HEK293T (cell line): ENCODE measurements at regions not wholly inside any gene's neighbourhood (a gene's known extent, or its start where the extent isn't known, plus 50 kb on each side); places are given as distances from the start of the nearest gene placed in this dataset.

Experiments
- CTCF ChIA-PET: fragments of 350-600 bp; formaldehyde crosslinking; extraction: SDS; loops from one replicate; lab custom pipeline; 2021; ENCODE audit warnings: antibody characterized with exemption, inconsistent platforms; lab: Yijun Ruan, JAX
- POLR2A ChIA-PET: fragments of 350-600 bp; formaldehyde crosslinking; extraction: SDS; loops from one replicate; lab custom pipeline; 2020; ENCODE audit warnings: antibody characterized with exemption, inconsistent platforms; lab: Yijun Ruan, JAX
- DNase-seq: peaks from one replicate; pipeline ENCODE4 v3.0.0; 2012; ENCODE audit warnings: mixed read lengths; ENCODE audit errors: extremely low spot score
- ARNT ChIP-seq: fragments of 450-650 bp; IDR thresholded peaks from 2 replicates; pipeline ENCODE4 v1.6.1; 2017; ENCODE audit warnings: mild to moderate bottlenecking
- BHLHE40 ChIP-seq: fragments of 450-650 bp; IDR thresholded peaks from 2 replicates; pipeline ENCODE4 v1.6.1; 2016; ENCODE audit warnings: mild to moderate bottlenecking, moderate library complexity, borderline replicate concordance
- CTBP1 ChIP-seq: fragments of 450-650 bp; IDR thresholded peaks from 2 replicates; pipeline ENCODE4 v1.6.1; 2016; ENCODE audit warnings: borderline replicate concordance
- ELF4 ChIP-seq: fragments of 450-650 bp; IDR thresholded peaks from 2 replicates; pipeline ENCODE4 v1.6.1; 2017; ENCODE audit warnings: antibody characterized with exemption
- FOXA1 ChIP-seq: fragments of 450-650 bp; IDR thresholded peaks from 2 replicates; pipeline ENCODE4 v1.6.1; 2016; ENCODE audit warnings: mild to moderate bottlenecking
- FOXK2 ChIP-seq: fragments of 450-650 bp; IDR thresholded peaks from 2 replicates; pipeline ENCODE4 v1.6.1; 2016; ENCODE audit warnings: mild to moderate bottlenecking
- FOXM1 ChIP-seq: fragments of 450-650 bp; IDR thresholded peaks from 2 replicates; pipeline ENCODE4 v1.6.1; 2017; ENCODE audit warnings: mild to moderate bottlenecking, borderline replicate concordance
- HDGF ChIP-seq: fragments of 450-650 bp; IDR thresholded peaks from 2 replicates; pipeline ENCODE4 v1.6.1; 2017; ENCODE audit warnings: antibody characterized with exemption, borderline replicate concordance
- L3MBTL2 ChIP-seq: fragments of 450-650 bp; conservative IDR thresholded peaks from 2 replicates; pipeline ENCODE4 v1.6.1; 2016; ENCODE audit warnings: mild to moderate bottlenecking
- LEF1 ChIP-seq: fragments of 450-650 bp; IDR thresholded peaks from 2 replicates; pipeline ENCODE4 v1.6.1; 2017; ENCODE audit warnings: mild to moderate bottlenecking, borderline replicate concordance
- NFRKB ChIP-seq: fragments of 450-650 bp; IDR thresholded peaks from 2 replicates; pipeline ENCODE4 v1.6.1; 2016; ENCODE audit warnings: mild to moderate bottlenecking, moderate library complexity
- SP1 ChIP-seq: fragments of 450-650 bp; IDR thresholded peaks from 2 replicates; pipeline ENCODE4 v1.6.1; 2017
- SUZ12 ChIP-seq: fragments of 450-650 bp; IDR thresholded peaks from 2 replicates; pipeline ENCODE4 v1.6.1; 2016; ENCODE audit warnings: mild to moderate bottlenecking
- TARDBP ChIP-seq: fragments of 450-650 bp; IDR thresholded peaks from 2 replicates; pipeline ENCODE4 v1.6.1; 2016
- ZNF384 ChIP-seq: fragments of 450-650 bp; IDR thresholded peaks from 2 replicates; pipeline ENCODE4 v1.6.1; 2016
- TF ChIP-seq, protein P1 (sequence below): fragments of 450-650 bp; IDR thresholded peaks from 2 replicates; pipeline ENCODE4 v1.6.1; 2016

DNA sequence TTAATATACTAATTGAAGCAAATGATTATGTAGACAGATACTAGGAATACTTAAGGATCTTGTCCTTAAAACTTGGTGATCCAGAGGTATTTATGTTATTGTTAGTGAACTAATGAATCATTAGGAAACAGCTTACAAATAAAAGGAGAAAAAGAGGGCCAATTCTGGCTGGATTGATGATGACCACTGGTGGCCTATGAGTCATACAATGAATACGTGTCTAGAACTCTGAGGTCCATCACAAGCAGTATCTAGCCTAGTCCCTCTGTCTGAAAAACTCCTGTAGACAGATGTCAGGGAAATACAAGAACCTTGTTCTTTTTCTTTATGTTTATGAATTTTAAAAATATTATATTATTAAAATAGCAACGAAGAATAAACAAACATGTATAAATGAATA is 51.7 kb upstream of the RTL1 start:
- no peak for TF ChIP-seq LEF1
- no peak for TF ChIP-seq TARDBP
- TF ChIP-seq CTBP1 = no peak
- no peak for TF ChIP-seq BHLHE40
- no peak for TF ChIP-seq FOXM1
- TF ChIP-seq FOXA1 = no peak
- TF ChIP-seq FOXK2 = no peak
- TF ChIP-seq ELF4 = no peak
- TF ChIP-seq L3MBTL2 = no peak
- no peak for TF ChIP-seq ARNT
- TF ChIP-seq SP1 = no peak
- TF ChIP-seq, protein P1, sequence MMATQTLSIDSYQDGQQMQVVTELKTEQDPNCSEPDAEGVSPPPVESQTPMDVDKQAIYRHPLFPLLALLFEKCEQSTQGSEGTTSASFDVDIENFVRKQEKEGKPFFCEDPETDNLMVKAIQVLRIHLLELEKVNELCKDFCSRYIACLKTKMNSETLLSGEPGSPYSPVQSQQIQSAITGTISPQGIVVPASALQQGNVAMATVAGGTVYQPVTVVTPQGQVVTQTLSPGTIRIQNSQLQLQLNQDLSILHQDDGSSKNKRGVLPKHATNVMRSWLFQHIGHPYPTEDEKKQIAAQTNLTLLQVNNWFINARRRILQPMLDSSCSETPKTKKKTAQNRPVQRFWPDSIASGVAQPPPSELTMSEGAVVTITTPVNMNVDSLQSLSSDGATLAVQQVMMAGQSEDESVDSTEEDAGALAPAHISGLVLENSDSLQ = no peak
- no peak for TF ChIP-seq HDGF
- no peak for TF ChIP-seq SUZ12
- no peak for TF ChIP-seq ZNF384
- no peak for TF ChIP-seq NFRKB
- POLR2A ChIA-PET = no interaction called here
- CTCF ChIA-PET = no interaction called here
- no peak for DNase-seq

DNA sequence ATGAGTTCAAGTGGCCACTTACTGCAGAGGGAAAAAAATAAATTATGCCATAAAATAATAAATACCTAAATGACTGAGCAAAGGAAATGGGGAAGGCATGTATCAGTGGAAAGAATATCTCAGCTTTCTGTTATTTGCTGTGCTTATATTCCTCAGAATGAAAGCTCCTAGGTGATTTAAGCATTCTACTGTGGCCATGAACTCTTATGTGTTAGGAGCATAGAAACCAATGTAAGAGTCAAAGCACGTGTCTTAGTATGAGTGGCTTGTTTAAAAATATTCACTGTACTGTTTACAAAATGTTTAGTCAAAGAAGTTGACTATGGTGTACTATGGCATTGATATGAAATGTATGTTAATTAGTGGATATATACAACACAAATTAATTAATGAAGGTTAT is 59.0 kb upstream of the RTL1 start:
- ChIA-PET POLR2A (no interaction called here), CTCF (no interaction called here)
- TF ChIP-seq ZNF384 (no peak), FOXA1 (no peak), FOXM1 (no peak), ELF4 (no peak), CTBP1 (no peak), FOXK2 (no peak), ARNT (no peak), SP1 (no peak), L3MBTL2 (no peak), SUZ12 (no peak), HDGF (no peak), LEF1 (no peak), NFRKB (no peak), BHLHE40 (no peak)
- TF ChIP-seq, protein P1 = no peak
- DNase-seq = no peak

DNA sequence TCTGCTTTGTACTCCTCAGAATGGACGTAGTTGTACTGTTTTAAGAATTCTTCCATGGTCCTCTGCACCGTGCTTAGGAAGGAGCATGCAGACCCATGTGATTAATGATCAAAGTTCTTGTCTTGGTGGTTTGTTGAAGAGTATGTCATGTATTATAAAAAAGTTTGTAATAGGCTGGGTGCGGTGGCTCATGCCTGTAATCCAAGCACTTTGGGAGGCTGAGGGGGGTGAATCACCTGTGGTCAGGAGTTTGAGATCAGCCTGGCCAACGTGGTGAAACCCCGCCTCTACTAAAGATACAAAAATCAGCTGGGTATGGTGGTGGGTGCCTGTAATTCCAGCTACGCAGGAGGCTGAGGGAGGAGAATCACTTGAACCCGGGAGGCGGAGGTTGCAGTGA is 61.8 kb upstream of the RTL1 start:
- TF ChIP-seq SP1 = no peak
- no peak for TF ChIP-seq BHLHE40
- no peak for TF ChIP-seq HDGF
- no peak for TF ChIP-seq NFRKB
- no peak for TF ChIP-seq ARNT
- no peak for TF ChIP-seq ELF4
- TF ChIP-seq LEF1 = no peak
- no peak for TF ChIP-seq FOXM1
- TF ChIP-seq FOXK2 = no peak
- TF ChIP-seq FOXA1 = no peak
- CTCF ChIA-PET = no interaction called here
- DNase-seq = no peak
- POLR2A ChIA-PET = no interaction called here

DNA sequence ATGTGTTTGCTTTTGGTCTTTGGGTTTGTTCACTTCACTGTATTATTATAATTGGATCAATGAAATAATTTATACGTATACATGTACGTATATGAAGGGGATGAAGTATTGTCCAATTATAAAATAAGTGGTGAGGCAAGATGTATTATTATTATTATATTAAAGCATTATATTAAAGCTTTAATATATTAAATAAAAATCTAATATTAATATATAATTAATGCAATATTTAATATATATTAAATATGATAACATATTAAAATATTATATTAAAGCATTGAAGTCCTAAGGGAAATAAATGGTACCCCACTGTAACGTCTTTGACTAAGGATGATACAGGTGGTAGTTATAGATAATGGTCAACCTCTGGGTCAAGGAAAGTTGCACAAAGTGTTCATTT is 63.7 kb upstream of the RTL1 start:
- ChIA-PET POLR2A (no interaction called here), CTCF (no interaction called here)
- no peak for DNase-seq

DNA sequence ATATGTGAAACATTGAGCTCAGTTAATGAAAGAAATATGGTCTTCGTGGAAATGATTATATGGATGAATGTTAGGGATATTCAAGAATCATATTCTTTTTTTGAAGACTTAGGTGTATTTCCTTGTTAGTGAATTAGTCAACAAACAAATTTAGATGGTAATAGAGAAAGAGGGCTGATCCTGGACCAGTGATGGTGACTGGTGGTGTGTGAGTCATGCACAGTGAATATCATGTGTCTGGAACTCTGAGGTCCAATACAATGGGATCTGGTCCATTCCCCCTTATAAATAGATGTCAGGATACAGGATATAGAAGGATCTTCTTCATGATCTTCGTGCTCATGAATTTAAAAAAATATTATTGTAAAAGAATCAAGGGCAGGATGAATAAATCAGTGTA is 64.4 kb upstream of the RTL1 start:
- DNase-seq = no peak
- CTCF ChIA-PET = no interaction called here
- POLR2A ChIA-PET = no interaction called here
- no peak for TF ChIP-seq HDGF
- no peak for TF ChIP-seq BHLHE40
- TF ChIP-seq, protein P1 = no peak
- no peak for TF ChIP-seq CTBP1
- TF ChIP-seq SP1 = no peak
- TF ChIP-seq ARNT = no peak
- no peak for TF ChIP-seq FOXM1
- TF ChIP-seq SUZ12 = no peak

More for the DNA sequence above, 63.7 kb upstream of the RTL1 start:
- no peak for TF ChIP-seq ZNF384
- TF ChIP-seq SUZ12 = no peak
- no peak for TF ChIP-seq ARNT
- no peak for TF ChIP-seq FOXM1
- no peak for TF ChIP-seq SP1
- TF ChIP-seq, protein P1 = no peak
- no peak for TF ChIP-seq TARDBP
- TF ChIP-seq FOXK2 = no peak
- TF ChIP-seq BHLHE40 = no peak
- TF ChIP-seq HDGF = no peak
- TF ChIP-seq CTBP1 = no peak
- no peak for TF ChIP-seq L3MBTL2
- TF ChIP-seq ELF4 = no peak
- no peak for TF ChIP-seq LEF1
- TF ChIP-seq FOXA1 = no peak
- no peak for TF ChIP-seq NFRKB
